ENCODE measurements at regions not wholly inside any gene's neighbourhood (a gene's known extent, or its start where the extent isn't known, plus 50 kb on each side); places are given as distances from the start of the nearest gene placed in this dataset.

GRCh38 chr12:34304001-34304400 is 281.7 kb downstream of the ALG10 start:
- TF ChIP-seq CTCF (IDR thresholded peaks at IDR 0.05), result no peak
- no peak for TF ChIP-seq POLR2A (IDR thresholded peaks at IDR 0.05)
